IMR-90 (cell line): ENCODE measurements at regions not wholly inside any gene's neighbourhood (a gene's known extent, or its start where the extent isn't known, plus 50 kb on each side); places are given as distances from the start of the nearest gene placed in this dataset.

Source experiments
- ATAC-seq: fragments of 200-7000 bp; cut with Tn5 transposase; 2 replicates; pipeline ENCODE4 v1.9.1; 2020; ENCODE audit warnings: low read depth, mild to moderate bottlenecking, moderate library complexity
- BruUV-seq: library from RNA; stranded (reverse); fragments of 400-500 nt; replicated peaks from 2 replicates; lab custom pipeline; 2021; lab: Mats Ljungman, UMichigan
- CTCF ChIA-PET: fragments of 300-600 bp; formaldehyde crosslinking; extraction: SDS; loops from one replicate; lab custom pipeline; 2021; ENCODE audit warnings: antibody characterized with exemption; lab: Yijun Ruan, JAX
- POLR2A ChIA-PET: fragments of 300-600 bp; sonication (Branson Sonifier 250); formaldehyde crosslinking; loops from one replicate; lab custom pipeline; 2022; ENCODE audit warnings: antibody characterized with exemption; ENCODE audit not compliant: unreplicated experiment; lab: Charles Lee
- DNase-seq: peaks from one replicate; pipeline ENCODE4 v3.0.0; 2013
- H2AFZ ChIP-seq: replicated peaks from 2 replicates; pipeline ENCODE3; 2013; ENCODE audit warnings: low read length, mild to moderate bottlenecking; ENCODE audit not compliant: poor library complexity
- H2AK5ac ChIP-seq: 2 replicates; pipeline ENCODE4 v1.6.1; 2013; ENCODE audit warnings: low read depth, low read length, inconsistent platforms
- H2AK9ac ChIP-seq: replicated peaks from 2 replicates; pipeline ENCODE3; 2013; ENCODE audit warnings: mild to moderate bottlenecking, low read depth, low read length, moderate library complexity; ENCODE audit not compliant: poor library complexity
- H2BK120ac ChIP-seq: 2 replicates; pipeline ENCODE4 v1.6.1; 2013; ENCODE audit warnings: low read depth, low read length, inconsistent platforms
- H2BK15ac ChIP-seq: 3 replicates; pipeline ENCODE4 v1.6.1; 2013; ENCODE audit warnings: low read depth, low read length, inconsistent platforms
- H2BK20ac ChIP-seq: 2 replicates; pipeline ENCODE4 v1.6.1; 2013; ENCODE audit warnings: low read depth, mild to moderate bottlenecking, inconsistent platforms, low read length, moderate library complexity
- H2BK5ac ChIP-seq: 2 replicates; pipeline ENCODE4 v1.6.1; 2013; ENCODE audit warnings: mild to moderate bottlenecking, low read depth, low read length, inconsistent platforms; ENCODE audit not compliant: poor library complexity, severe bottlenecking
- H3K14ac ChIP-seq: replicated peaks from 2 replicates; pipeline ENCODE4 v1.6.1; 2013; ENCODE audit warnings: low read depth, low read length, inconsistent platforms
- H3K18ac ChIP-seq: 2 replicates; pipeline ENCODE4 v1.6.1; 2013; ENCODE audit warnings: low read depth, low read length, control low read depth
- H3K23ac ChIP-seq: 2 replicates; pipeline ENCODE4 v1.6.1; 2013; ENCODE audit warnings: low read depth, low read length, inconsistent platforms
- H3K27ac ChIP-seq: 2 replicates; pipeline ENCODE4 v1.5.1; 2013; ENCODE audit warnings: mild to moderate bottlenecking, control low read depth, low read length; ENCODE audit not compliant: insufficient read depth
- H3K27me3 ChIP-seq: 2 replicates; pipeline ENCODE4 v1.6.1; 2013; ENCODE audit warnings: low read length; ENCODE audit not compliant: control insufficient read depth, insufficient read depth
- H3K36me3 ChIP-seq: 2 replicates; pipeline ENCODE4 v1.6.1; 2013; ENCODE audit warnings: low read length, mixed read lengths; ENCODE audit not compliant: control insufficient read depth, insufficient read depth
- H3K4ac ChIP-seq: 2 replicates; pipeline ENCODE4 v1.6.1; 2013; ENCODE audit warnings: low read depth, low read length, inconsistent platforms
- H3K4me1 ChIP-seq: 2 replicates; pipeline ENCODE4 v1.6.1; 2013; ENCODE audit warnings: low read length, mixed read lengths; ENCODE audit not compliant: control insufficient read depth, insufficient read depth
- H3K4me2 ChIP-seq: 2 replicates; pipeline ENCODE4 v1.6.1; 2013; ENCODE audit warnings: low read depth, mild to moderate bottlenecking, control low read depth, low read length, moderate library complexity
- H3K4me3 ChIP-seq: 2 replicates; pipeline ENCODE4 v1.5.1; 2013; ENCODE audit warnings: low read depth, mild to moderate bottlenecking, control low read depth, low read length, moderate library complexity; ENCODE audit not compliant: insufficient read depth
- H3K56ac ChIP-seq: 2 replicates; pipeline ENCODE4 v1.6.1; 2013; ENCODE audit warnings: low read length, inconsistent platforms; ENCODE audit not compliant: insufficient read depth; ENCODE audit errors: extremely low read depth
- H3K79me1 ChIP-seq, 2 experiments: 2 replicates each; pipeline ENCODE4 v1.6.1; 2013; ENCODE audit warnings: low read length in 2 of 2, inconsistent platforms in 1 of 2, low read depth in 1 of 2
- H3K9ac ChIP-seq: 2 replicates; pipeline ENCODE4 v1.6.1; 2013; ENCODE audit warnings: low read depth, low read length, control low read depth
- H3K9me1 ChIP-seq: 2 replicates; pipeline ENCODE4 v1.6.1; 2013; ENCODE audit warnings: low read length, inconsistent platforms; ENCODE audit not compliant: insufficient read depth
- H3K9me3 ChIP-seq: 2 replicates; pipeline ENCODE4 v1.6.1; 2013; ENCODE audit warnings: low read length; ENCODE audit not compliant: control insufficient read depth, insufficient read depth
- H4K20me1 ChIP-seq: 2 replicates; pipeline ENCODE4 v1.6.1; 2013; ENCODE audit warnings: low read length, inconsistent platforms; ENCODE audit not compliant: insufficient read depth
- H4K5ac ChIP-seq: 2 replicates; pipeline ENCODE4 v1.6.1; 2013; ENCODE audit warnings: mild to moderate bottlenecking, low read depth, low read length, control low read depth
- H4K8ac ChIP-seq, 2 experiments: 2 replicates each; pipeline ENCODE4 v1.6.1; 2013; ENCODE audit warnings: low read depth in 2 of 2, low read length in 2 of 2, control low read depth in 1 of 2, inconsistent platforms in 1 of 2
- H4K91ac ChIP-seq: 2 replicates; pipeline ENCODE4 v1.6.1; 2013; ENCODE audit warnings: low read depth, low read length, inconsistent platforms; ENCODE audit not compliant: insufficient read depth
- FOS ChIP-seq: fragments of 150-350 bp; IDR thresholded peaks from 2 replicates; pipeline ENCODE4 v1.6.1; 2016; ENCODE audit warnings: low read depth, low read length
- SMC3 ChIP-seq: fragments of 150-350 bp; IDR thresholded peaks from 2 replicates; pipeline ENCODE4 v1.6.1; 2016; ENCODE audit warnings: low read depth, mild to moderate bottlenecking, antibody characterized with exemption, low read length, moderate library complexity
- WGBS, 2 experiments: methylation state at CpG; one replicate each; pipeline versions ENCODE4 v1.1.5 to v1.1.7; 2013; ENCODE audit warnings: missing lambda C conversion rate in 2 of 2; ENCODE audit not compliant: insufficient read length in 1 of 2; ENCODE audit errors: extremely low coverage in 2 of 2; 5-methylcytosine and 5-hydroxymethylcytosine counted together
- dilution Hi-C: fragments of 300-500 bp; cut with HindIII; formaldehyde crosslinking; loops from one replicate; pipeline ENCODE4 v1.14.3; 2018; ENCODE audit warnings: low sequenced_read_pairs; ENCODE audit not compliant: unreplicated experiment
- in situ Hi-C: fragments of 300-500 bp; cut with MboI; formaldehyde crosslinking; loops from 3 replicates; pipeline ENCODE4 v1.14.3; 2019; ENCODE audit warnings: low sequenced_read_pairs, inconsistent platforms, mixed read lengths
- intact Hi-C: fragments of 100-400 bp; cut with micrococcal nuclease; formaldehyde crosslinking; loops from 2 replicates; pipeline ENCODE4 v1.10.0; 2022
- TF ChIP-seq, protein P1 (sequence below): fragments of 150-350 bp; IDR thresholded peaks from 2 replicates; pipeline ENCODE4 v1.6.1; 2017; ENCODE audit warnings: mild to moderate bottlenecking, antibody characterized with exemption, low read length, low read depth

- ATAC-seq: no peak
Observed at GRCh38 chr6:159117563-159117962, 51.6 kb upstream of the FNDC1 start.

More at GRCh38 chr6:159117563-159117962, 51.6 kb upstream of the FNDC1 start:
- Histone ChIP-seq H3K14ac (no peak overlapping the region), H2AFZ (no peak overlapping the region), H2AK5ac (no peak overlapping the region), H3K18ac (no peak overlapping the region), H3K9me3 (no peaks in the 10 kb centered on the region), H2AK9ac (no peak overlapping the region), H3K4ac (no peak overlapping the region), H3K4me1 (no peaks in the 10 kb centered on the region), H3K27me3 (peaks cover 14% of the 10 kb centered on the region), H3K27ac (no peak overlapping the region), H3K56ac (no peak overlapping the region), H3K23ac (no peak overlapping the region), H4K20me1 (no peaks in the 10 kb centered on the region), H3K9me1 (no peaks in the 10 kb centered on the region), H3K4me3 (no peak overlapping the region), H3K9ac (no peak overlapping the region), H2BK120ac (no peak overlapping the region), H3K79me1 (no peaks in the 10 kb centered on the region), H4K91ac (no peak overlapping the region), H4K8ac (no peak overlapping the region), H4K5ac (no peak overlapping the region), H3K36me3 (no peaks in the 10 kb centered on the region), H2BK20ac (no peak overlapping the region), H3K4me2 (no peak overlapping the region), H2BK5ac (no peak overlapping the region), H2BK15ac (no peak overlapping the region)
- dilution Hi-C loops: no loop called here
- ChIA-PET POLR2A (no interaction called here), CTCF (no interaction called here)
- TF ChIP-seq, protein P1, sequence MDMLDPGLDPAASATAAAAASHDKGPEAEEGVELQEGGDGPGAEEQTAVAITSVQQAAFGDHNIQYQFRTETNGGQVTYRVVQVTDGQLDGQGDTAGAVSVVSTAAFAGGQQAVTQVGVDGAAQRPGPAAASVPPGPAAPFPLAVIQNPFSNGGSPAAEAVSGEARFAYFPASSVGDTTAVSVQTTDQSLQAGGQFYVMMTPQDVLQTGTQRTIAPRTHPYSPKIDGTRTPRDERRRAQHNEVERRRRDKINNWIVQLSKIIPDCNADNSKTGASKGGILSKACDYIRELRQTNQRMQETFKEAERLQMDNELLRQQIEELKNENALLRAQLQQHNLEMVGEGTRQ: no peak
- TF ChIP-seq FOS: no peak
- TF ChIP-seq SMC3: no peak
- BruUV-seq: no TSS peak
- WGBS, 2 experiments: 21% methylated on average over 2 of the region's 5 CpGs; no CpG with 5 or more reads in 1 of the 2 experiments
- intact Hi-C loops: no loop called here
- in situ Hi-C loops: loop anchor here (25.0 kb wide), 1 partner anchor 905 kb away; no protein-coding TSS in a partner anchor
- DNase-seq: no peak
